HG02678 (cell line): ENCODE measurements at regions not wholly inside any gene's neighbourhood (a gene's known extent, or its start where the extent isn't known, plus 50 kb on each side); places are given as distances from the start of the nearest gene placed in this dataset.

ENCODE experiments used
- ATAC-seq: cut with Tn5 transposase; IDR thresholded peaks from one replicate; pipeline ENCODE4 v1.9.1; 2021; ENCODE audit warnings: mild to moderate bottlenecking, moderate library complexity; ENCODE audit not compliant: unreplicated experiment

DNA sequence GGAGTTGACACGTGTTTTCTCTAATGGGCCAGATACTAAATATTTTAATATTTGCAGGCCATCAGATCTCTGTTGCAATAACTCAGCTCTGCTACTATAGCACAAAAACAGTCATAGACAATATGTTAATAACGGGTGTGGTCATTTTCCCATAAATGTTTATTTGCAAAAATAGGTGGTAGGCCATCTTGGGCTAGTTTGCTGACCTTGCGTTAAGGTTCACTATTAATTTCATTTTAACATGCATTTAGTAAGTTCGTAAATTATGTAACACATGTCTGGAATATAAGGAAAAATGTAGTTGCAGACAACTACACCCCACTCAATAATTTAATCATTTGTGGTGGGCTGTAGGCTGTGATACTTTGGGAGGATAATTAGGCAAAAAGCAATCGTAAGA is 577.8 kb downstream of the PKHD1 start:
- ATAC-seq, result no peak

DNA sequence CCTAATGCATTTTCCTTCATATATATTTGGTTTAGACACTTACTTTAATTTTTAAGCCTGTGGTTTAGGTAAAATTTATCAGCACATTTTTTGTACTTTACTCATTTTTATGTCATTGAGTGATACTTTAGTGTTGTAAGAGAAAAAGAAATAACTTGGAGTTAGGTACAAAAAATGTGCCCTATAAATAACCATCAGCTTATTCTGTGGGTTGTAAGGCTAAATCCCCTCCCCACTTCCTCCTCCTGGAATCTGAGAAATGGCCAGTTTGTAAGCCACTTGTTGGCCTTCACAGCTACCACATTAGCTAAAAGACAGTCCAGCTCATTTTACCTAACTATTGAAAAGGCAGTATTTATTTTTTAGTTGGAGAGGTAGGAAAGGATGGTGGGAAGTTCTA is 576.3 kb downstream of the PKHD1 start:
- no peak for ATAC-seq

DNA sequence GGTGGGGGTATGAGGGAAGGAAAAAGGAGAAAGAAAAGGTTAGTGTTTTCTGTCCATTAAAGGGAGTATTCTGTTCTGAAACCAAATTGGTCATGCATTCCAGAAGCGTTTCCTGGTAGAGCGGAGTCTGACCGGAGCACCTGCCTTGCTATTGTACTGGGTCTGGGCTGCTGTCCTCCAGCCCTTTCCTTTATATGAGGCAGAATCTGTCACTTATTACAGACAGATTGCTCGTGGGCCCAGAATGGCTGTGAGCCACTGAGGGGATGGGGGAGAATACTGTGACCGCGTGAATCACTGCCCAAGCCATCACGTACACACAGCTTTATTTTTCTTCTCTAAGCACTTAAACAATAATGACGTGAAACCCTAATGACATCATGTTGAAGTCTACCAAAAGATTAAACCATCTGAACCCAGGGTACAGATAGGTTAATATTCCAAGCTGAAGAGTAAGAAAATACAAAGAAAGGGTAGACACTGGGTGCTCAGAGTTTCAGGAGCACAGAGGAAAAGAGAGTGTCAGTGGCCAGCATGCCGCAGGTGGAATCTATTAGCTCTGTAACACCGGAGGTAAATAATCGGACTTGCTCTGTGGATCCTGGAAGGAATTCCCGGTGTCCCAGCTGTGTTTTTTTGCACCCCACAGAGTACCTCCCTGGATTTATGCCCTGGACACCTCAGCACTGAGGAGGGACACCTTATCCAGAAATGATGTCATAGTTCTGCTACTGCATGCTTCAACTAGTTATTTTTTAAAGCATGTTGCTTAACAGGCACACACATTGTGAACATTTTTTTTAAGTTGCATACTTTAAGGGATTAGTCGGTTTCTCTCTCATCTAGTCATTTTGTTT is 573.3 kb downstream of the PKHD1 start:
- no peak for ATAC-seq

DNA sequence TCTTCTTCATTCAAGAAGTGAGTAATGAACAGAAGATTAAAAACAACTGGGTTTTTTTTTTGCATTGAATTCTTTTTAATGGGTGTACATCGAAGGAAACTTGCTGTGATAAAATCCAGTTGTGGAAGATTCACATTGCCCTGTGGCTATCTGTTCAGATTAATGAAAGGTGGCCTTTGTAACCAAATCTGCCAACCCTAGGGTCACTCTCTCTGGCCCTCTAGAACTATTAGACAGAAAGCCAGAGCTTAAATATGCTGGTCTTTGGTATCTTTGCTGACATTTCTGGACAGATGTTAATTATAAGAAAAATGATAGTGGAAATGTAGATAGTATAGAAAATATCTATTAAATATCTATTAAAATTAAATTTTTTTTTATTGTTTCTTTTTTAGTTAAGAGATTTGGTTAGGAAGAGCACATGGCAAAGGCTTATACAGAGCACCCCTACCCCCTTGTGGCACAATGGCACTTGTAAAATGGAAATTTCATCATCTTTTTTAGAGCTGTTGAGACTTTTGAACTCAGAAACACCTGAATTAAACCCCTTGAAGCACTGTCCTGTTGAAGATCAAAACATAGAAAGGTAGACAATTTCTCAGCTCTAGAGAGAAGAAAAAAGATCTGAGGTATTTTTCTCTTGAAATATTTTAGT is 572.5 kb downstream of the PKHD1 start:
- ATAC-seq, result no peak

DNA sequence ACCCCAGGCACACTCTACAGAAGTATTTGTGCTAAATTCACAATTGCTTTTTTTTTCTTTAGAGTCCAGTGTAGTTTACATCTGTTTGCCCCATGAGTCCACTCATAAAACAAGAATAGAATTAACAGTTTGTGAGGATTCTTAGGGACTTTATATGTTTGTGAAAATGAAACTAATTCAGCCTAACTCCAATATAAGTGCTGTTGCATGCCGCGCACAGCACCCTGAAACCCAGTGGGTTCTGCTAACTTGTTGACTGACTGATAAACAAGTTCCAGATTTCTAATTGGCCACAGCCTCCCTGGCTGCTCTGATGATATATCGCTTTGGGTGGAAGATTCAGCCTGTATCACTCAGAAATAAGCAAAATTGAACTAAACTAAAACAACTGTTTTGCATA is 561.4 kb downstream of the PKHD1 start:
- peak; percentile 46 for ATAC-seq

DNA sequence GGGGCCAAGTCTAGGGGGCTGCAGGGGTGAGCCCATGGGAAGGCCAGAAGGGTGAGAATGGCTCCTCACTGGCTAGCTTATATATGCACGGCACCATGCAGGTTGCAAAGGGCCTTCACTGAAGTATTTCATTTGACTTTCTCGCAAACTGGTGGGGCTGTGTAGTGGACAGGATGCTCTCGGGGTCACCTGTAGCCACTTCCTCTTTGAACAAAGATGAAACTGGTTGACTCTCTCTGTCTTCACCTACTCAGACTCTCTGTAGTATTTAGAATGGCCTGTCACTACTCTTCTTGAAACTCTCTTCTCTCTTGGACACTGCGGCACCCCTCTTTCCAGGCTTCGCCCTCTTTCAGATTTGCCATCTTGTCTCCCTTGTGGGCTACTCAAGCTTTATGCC is 560.5 kb downstream of the PKHD1 start:
- no peak for ATAC-seq

DNA sequence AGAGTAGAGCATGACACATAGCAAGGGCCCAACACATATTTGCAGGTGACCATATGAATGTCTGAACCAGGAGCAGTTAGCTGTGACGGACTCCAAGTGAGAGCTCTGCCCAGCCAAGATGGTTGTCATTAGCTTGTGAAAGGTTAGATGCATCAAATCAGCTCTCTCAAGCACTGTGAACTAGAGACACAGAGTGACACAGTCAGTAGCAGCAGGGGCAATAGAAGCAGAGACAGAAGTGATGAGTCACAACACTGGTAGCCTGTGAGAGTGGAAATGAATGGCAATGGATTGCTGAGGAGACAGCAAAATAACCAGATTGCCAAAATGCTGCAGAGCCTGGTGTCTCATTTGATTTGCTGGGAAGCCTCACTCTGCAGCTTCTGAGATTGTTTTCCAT is 558.9 kb downstream of the PKHD1 start:
- no peak for ATAC-seq

DNA sequence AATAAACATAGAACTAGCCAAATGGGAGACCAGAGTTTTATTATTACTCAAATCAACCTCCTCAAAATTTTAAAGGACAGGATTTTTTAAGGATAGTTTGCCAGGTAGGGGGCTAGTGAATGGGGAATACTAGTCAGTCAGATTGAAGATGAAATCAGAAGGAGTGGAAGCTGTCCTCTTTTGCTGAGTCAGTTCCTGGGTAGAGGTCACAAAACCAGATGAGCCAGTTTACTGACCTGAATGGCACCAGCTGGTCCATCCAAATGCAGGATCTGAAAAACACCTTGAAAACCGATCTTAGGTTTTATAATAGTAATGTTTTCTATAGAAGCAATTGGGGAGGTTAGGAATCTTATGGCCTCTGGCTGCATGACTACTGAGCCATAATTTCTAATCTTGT is 558.2 kb downstream of the PKHD1 start:
- ATAC-seq, result no peak

DNA sequence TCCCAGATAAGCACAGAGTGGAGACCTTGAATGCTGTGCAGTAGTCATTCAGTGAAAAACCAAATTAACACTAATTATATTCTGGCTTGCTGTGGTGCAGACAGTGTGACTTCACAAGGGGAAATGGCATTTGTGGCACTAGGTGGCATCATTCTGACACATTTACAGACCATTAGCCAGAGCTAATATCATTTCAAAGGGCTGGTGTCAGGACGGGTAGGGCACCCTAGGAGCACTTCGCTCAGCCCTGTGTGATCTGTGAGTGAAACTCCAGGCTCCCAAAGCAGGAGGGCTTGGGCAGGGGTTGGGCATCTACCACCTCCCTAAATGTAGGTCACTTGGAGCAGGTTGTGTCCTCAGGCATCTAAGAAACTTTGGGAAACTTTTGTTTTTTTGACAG is 555.8 kb downstream of the PKHD1 start:
- ATAC-seq, result no peak

DNA sequence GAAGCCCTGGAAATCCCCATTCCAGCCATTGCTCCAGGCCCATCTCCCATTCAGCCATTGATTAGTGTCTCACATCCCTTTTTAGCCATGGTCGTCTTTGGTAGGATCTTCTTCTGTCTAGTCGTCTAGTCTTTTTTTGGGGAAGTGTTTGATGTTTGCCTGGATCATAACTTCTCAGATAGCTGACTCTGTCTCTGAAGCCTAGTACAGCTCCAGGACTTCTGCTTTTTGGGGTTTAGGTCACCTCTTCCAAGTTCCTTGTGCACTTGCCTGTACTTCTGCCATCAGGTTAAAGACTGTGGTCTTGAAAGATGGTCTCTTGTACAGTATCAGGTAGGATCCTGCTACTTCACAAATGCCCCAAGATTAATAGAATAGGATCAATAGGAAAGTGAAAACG is 553.5 kb downstream of the PKHD1 start:
- ATAC-seq, result no peak

DNA sequence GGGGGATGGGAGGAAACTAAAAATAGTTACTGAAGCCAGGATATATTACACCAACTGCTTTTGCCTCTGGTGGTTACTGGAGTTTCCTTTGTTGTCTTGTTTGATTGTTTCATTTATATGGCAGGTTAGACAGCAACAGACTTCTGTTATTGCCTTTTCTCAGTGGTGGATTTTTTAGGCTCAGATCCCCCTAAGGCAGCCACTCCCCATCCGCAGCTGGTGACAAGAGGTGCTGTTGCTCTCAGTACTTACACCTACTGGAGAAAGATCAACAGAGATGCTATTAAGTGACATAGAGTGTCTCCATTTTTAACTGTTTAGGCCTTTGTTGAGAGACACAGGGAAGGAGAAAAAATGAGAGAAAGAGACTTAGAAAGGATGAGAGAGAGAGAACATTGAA is 552.1 kb downstream of the PKHD1 start:
- no peak for ATAC-seq

DNA sequence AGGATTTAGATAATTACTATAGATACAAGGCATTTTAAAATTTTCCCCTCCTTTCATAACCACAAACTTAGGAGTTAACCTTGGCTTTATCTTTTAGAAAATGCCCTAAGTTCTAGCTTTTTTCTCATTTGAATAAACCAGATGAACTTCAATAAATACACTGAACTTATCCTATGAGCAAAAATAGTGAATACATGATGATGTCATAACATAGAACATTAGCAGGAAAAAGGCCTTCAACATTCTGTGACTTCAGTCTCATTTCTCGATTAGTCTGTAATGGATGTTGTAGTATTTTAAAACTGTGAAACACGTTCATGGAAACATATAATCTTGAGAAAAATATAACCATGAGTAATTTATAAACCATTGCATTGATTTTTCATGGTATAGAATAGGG is 550.7 kb downstream of the PKHD1 start:
- ATAC-seq, result no peak

DNA sequence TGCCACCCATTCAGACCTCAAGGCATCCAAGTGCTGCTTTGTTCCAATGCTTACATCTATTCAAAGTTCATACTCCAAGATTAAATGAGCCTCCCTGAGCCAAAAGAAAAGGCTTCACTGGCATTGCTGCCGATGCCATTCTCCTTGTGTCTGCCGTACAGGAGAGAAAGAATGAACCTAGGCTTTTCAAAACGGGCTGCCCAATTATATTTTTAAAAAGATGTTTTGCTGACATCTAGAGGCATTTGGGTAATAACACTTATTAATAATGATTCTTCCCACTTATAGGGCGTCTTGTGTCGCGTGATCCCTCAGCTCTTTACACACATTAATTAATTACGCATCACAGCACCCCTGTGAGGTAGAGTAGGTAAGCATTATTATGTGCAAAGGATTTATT is 545.6 kb downstream of the PKHD1 start:
- ATAC-seq, result no peak

DNA sequence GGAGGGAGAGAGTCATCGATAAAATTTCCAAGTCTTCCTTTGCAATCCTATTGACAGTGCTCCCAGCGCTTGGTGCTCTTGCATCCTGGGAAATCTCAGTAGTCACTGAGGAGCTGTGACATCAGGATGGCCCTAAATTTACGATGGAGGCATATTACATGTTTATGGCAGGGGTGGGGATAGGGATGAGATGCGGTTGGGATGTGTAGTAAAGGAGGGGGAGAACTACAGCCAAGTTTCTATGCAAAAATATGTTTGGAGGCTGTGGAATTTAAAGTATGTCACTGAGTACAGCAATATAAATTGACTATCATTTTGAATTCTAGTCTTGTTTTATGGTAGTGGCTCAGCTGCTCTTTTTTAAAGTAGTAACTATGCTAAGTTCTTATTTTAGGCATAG is 544.9 kb downstream of the PKHD1 start:
- no peak for ATAC-seq

DNA sequence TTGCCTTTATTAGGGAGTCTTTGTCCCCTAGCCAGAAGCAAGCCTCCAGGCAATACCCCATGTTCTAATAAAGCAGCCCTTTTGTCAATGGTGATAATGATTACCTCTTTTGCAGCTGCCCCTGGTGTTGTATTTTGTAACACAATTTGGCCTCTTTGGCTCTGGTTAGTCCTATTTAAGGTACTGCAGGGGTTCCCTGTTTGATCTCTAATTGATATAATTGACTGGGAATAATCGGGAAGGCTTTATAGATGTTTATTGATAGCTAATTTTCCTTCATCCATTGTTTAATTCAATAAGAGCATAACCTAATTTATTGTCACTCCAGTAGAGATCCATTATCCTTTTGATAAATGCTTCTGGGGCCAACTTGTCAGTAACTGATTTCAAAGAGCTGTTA is 537.2 kb downstream of the PKHD1 start:
- ATAC-seq, result no peak

DNA sequence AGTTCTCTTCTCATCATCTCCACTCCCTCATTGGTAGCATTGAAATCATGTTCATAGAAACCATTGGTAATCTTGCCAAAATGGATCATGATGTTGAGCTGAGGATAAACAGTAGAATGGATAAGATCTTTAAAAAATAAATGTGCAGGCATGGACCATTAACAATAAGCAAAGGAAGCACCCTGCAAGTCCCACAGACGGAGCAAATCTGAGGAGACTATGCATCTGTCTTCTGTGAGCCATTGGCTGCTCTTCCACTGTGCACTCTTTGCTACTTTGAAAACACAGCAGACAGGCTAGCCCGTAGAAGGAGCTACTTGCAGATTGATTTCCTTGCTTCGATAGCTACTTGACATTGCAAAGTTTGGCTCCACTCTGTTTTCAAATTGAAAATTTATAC is 535.0 kb downstream of the PKHD1 start:
- no peak for ATAC-seq

DNA sequence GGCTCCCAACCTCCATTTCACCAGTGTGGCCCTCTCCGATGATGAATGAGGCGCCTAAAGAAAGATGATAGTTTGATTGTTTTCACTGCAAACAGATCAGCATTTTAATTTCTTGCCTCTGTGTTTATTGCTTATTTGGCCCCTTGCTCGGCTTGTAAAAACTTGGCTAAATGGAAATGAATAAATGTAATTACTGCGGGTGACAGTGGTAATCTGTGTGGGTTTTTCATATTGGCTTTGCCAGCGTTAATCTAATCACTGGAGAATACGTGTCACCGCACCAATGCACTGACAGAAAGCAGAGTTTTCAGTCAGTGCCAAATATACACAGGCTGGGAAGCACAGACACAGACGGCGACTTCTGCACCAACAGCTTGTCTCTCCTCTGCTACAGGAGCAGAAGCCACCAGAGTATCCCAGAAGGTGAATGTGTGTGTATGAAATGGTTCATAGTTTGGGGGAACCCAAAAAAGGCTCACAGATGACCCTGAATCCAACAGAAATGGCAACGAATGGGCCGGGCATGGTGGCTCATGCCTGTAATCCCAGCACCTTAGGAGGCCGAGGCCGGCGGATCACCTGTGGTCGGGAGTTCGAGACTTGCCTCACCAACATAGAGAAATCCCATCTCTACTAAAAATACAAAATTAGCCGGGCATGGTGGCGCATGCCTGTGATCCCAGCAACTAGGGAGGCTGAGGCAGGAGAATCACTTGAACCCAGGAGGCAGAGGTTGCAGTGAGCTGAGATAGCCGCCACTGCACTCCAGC is 534.0 kb downstream of the PKHD1 start:
- no peak for ATAC-seq

DNA sequence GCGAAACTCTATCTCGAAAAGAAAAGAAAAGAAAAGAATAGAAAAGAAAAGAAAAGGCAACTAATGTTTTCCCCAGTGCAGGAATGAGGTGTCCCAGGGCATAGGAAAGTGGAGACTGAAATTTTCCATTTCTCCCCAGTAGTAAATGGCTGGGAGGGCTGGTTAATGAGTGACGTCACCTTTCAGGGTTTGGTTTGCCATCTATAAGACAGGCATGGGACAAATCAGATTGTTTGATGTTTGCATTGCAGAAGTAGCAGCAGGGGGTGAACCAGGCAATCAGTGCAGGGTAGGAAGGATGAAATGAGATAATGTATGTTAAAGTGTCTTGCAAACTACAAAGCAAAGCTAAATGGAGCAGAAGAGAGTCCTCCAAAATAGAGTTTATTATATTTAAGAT is 533.4 kb downstream of the PKHD1 start:
- ATAC-seq, result no peak

DNA sequence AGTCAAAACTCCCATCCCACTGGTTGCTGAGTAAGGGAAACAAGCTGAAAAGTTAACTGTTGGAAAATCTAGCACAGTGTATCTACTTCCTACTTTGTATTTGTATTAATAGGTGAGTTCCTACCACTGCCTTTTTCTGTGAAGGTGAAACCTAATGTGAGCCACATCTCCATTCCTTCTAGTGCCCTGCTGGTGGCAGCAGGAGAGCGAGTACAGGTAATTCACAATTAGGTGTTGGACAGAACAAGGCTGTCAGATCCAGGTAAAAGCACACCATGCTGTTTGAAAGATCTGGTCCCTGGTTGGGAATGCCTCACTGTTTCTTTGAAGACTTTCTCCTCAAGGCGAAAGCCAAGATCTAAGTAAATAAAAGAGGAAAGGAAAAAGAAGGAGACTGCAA is 528.4 kb downstream of the PKHD1 start:
- ATAC-seq, result no peak

DNA sequence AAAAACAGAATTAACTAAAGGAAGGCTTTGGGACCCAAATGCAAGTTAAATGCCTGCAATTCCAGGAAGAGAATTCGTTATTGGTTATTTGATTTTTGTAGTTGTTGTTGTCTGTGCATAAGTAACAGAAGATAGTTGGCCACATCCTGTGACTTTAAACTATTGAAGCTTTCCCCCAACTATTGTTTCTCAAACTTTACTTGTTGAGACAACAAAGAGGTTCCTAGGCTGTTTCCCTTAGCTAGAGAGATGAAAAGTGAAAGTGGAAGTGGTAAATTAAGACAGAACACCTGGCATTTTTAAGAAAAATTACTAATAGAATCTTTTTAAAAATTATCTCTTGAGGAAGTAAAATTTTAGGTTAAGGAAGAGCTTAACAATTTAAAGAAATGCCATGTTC is 525.2 kb downstream of the PKHD1 start:
- peak; percentile 85 for ATAC-seq
